ENCODE measurements at regions not wholly inside any gene's neighbourhood (a gene's known extent, or its start where the extent isn't known, plus 50 kb on each side); places are given as distances from the start of the nearest gene placed in this dataset.

DNA sequence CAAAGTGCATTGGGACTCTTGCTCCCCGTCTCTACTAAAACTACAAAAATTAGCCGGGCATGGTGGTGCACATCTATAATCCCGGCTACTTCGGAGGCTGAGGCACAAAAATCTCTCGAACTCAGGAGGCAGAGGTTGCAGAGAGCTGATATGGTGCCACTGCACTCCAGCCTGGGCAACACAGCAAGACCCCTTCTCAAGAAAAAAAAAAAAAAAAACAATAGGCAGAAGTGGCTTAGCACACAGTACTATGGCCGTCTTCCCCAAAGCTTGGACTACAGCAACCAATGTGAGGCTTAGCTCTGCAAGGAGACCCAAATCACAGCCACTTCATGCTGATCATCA lies 162.8 kb upstream of the PRDX4 start:
- TF ChIP-seq EZH2 (IDR thresholded peaks at IDR 0.05) (no peak), POLR2AphosphoS5 (IDR thresholded peaks at IDR 0.05; ENCODE audit: borderline replicate concordance, low read depth, low read length) (no peak), FOXP2 (optimal IDR thresholded peaks at IDR 0.05; ENCODE audit: control extremely low read depth, extremely low read length, insufficient read depth) (no peak)
